GM23338 (cell line): ENCODE measurements at regions not wholly inside any gene's neighbourhood (a gene's known extent, or its start where the extent isn't known, plus 50 kb on each side); places are given as distances from the start of the nearest gene placed in this dataset.
A peak's percentile ranks its signal among the peaks of the same experiment; 100 is the strongest.

Experiments used
- ATAC-seq: fragments of 200-7000 bp; cut with Tn5 transposase; 3 replicates; pipeline ENCODE4 v1.9.1; 2020
- DNase-seq: peaks from one replicate; pipeline ENCODE4 v3.0.0-alpha.2; 2015; ENCODE audit warnings: low spot score
- H2AFZ ChIP-seq: fragments of 200-600 bp; sonication (generic); 2 replicates; pipeline ENCODE4 v1.8.0; 2016; ENCODE audit warnings: antibody characterized with exemption, mild to moderate bottlenecking, moderate library complexity
- H3F3A ChIP-seq: fragments of 200-600 bp; sonication (generic); replicated peaks from 2 replicates; pipeline ENCODE4 v1.8.0; 2017; ENCODE audit warnings: antibody characterized with exemption, mixed run types, low read depth
- H3K27ac ChIP-seq: fragments of 200-600 bp; sonication (generic); 2 replicates; pipeline ENCODE4 v1.6.1; 2016; ENCODE audit warnings: low read depth
- H3K27me3 ChIP-seq: fragments of 200-600 bp; sonication (generic); 2 replicates; pipeline ENCODE4 v1.8.0; 2016; ENCODE audit warnings: mild to moderate bottlenecking, mixed run types, moderate library complexity; ENCODE audit not compliant: insufficient read depth
- H3K36me3 ChIP-seq: fragments of 200-600 bp; sonication (generic); 2 replicates; pipeline ENCODE4 v1.8.0; 2016; ENCODE audit warnings: mild to moderate bottlenecking; ENCODE audit not compliant: insufficient read depth
- H3K4me1 ChIP-seq: fragments of 200-600 bp; sonication (generic); 2 replicates; pipeline ENCODE4 v1.8.0; 2016; ENCODE audit warnings: mild to moderate bottlenecking, moderate library complexity; ENCODE audit not compliant: insufficient read depth
- H3K4me2 ChIP-seq: fragments of 200-600 bp; sonication (generic); 2 replicates; pipeline ENCODE4 v1.7.1; 2017; ENCODE audit warnings: mixed run types
- H3K4me3 ChIP-seq: fragments of 200-600 bp; sonication (generic); 2 replicates; pipeline ENCODE4 v1.6.1; 2016; ENCODE audit warnings: mixed run types
- H3K79me2 ChIP-seq: fragments of 200-600 bp; sonication (generic); replicated peaks from 2 replicates; pipeline ENCODE4 v1.8.0; 2017; ENCODE audit warnings: mild to moderate bottlenecking; ENCODE audit not compliant: insufficient read depth
- H3K9me2 ChIP-seq: fragments of 200-600 bp; sonication (generic); 2 replicates; pipeline ENCODE4 v1.8.0; 2017; ENCODE audit not compliant: insufficient read depth
- H4K20me1 ChIP-seq: fragments of 200-600 bp; sonication (generic); replicated peaks from 2 replicates; pipeline ENCODE4 v1.8.0; 2017; ENCODE audit warnings: mild to moderate bottlenecking; ENCODE audit not compliant: insufficient read depth
- H3K27ac Mint-ChIP-seq: 2 replicates; pipeline ENCODE4 v1.8.0; 2020; ENCODE audit warnings: inconsistent platforms, mild to moderate bottlenecking, moderate library complexity, mixed read lengths
- H3K27me3 Mint-ChIP-seq: 3 replicates; pipeline ENCODE4 v1.8.0; 2022; ENCODE audit warnings: low read depth, mild to moderate bottlenecking, moderate library complexity, mixed read lengths, inconsistent platforms; ENCODE audit not compliant: insufficient read depth, poor library complexity
- H3K36me3 Mint-ChIP-seq: 3 replicates; pipeline ENCODE4 v1.8.0; 2021; ENCODE audit warnings: low read depth, mild to moderate bottlenecking, inconsistent platforms, moderate library complexity, mixed read lengths
- H3K4me1 Mint-ChIP-seq: 3 replicates; pipeline ENCODE4 v1.8.0; 2020; ENCODE audit warnings: mild to moderate bottlenecking, inconsistent platforms, mixed read lengths
- H3K4me3 Mint-ChIP-seq: 3 replicates; pipeline ENCODE4 v1.8.0; 2021; ENCODE audit warnings: moderate library complexity, mild to moderate bottlenecking, inconsistent platforms, mixed read lengths
- H3K9me3 Mint-ChIP-seq: 3 replicates; pipeline ENCODE4 v1.8.0; 2020; ENCODE audit warnings: moderate library complexity, mild to moderate bottlenecking, inconsistent platforms, mixed read lengths
- EZH2phosphoT487 ChIP-seq: fragments of 200-600 bp; sonication (generic); IDR thresholded peaks from one replicate; pipeline ENCODE4 v1.8.1; 2018; ENCODE audit warnings: antibody characterized with exemption; ENCODE audit not compliant: unreplicated experiment
- JUNB ChIP-seq: IDR thresholded peaks from one replicate; pipeline ENCODE4 v1.6.1; 2016; ENCODE audit warnings: antibody characterized with exemption; ENCODE audit not compliant: unreplicated experiment
- STAT1 ChIP-seq: IDR thresholded peaks from one replicate; pipeline ENCODE4 v1.6.1; 2016; ENCODE audit warnings: antibody characterized with exemption; ENCODE audit not compliant: unreplicated experiment
- ZNF114 ChIP-seq: fragments of 250-450 bp; sonication (Bioruptor Pico); IDR thresholded peaks from 2 replicates; pipeline ENCODE4 v1.5.0; 2020; ENCODE audit warnings: mild to moderate bottlenecking, moderate library complexity
- ZNF331 ChIP-seq: fragments of 250-450 bp; sonication (Bioruptor Pico); IDR thresholded peaks from 2 replicates; pipeline ENCODE4 v1.5.0; 2020; ENCODE audit warnings: low read depth, mild to moderate bottlenecking, moderate library complexity
- TF ChIP-seq, protein P1 (sequence below), 2 experiments: fragments of 200-600 bp in 1 of 2; sonication (generic) in 1 of 2; conservative IDR thresholded peaks; 2 replicates each; pipeline versions ENCODE4 v1.5.1 to v1.6.1; 2016 to 2017; ENCODE audit warnings: antibody characterized with exemption in 2 of 2, low read depth in 2 of 2, mild to moderate bottlenecking in 2 of 2, moderate library complexity in 1 of 2
- TF ChIP-seq, protein P2 (sequence below): IDR thresholded peaks from one replicate; pipeline ENCODE4 v1.6.1; 2018; ENCODE audit warnings: antibody characterized with exemption; ENCODE audit not compliant: unreplicated experiment
- TF ChIP-seq, protein P3 (sequence below): fragments of 250-450 bp; sonication (Bioruptor Pico); IDR thresholded peaks from 2 replicates; pipeline ENCODE4 v1.5.0; 2020; ENCODE audit warnings: mild to moderate bottlenecking, moderate library complexity

DNA sequence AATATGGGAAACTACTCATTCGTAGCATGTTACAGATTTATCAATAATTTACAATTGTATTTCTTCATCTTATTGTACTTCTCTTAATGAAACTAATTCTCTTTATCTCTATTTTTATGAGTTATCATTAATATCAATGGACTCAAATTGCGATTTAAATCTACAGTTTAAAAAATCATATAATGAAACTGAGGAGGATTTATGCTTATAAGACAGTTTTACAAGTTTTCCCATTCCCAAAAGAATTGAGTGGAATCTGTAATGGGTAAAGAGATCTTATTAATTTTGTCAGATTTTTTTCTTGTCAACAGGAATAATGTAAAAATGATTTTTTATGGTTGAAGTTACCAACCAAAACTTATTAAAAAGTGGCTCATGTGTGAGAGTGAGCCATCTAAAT, 468.0 kb downstream of the METTL4 start:
- Histone ChIP-seq H3K4me2 (no peak overlapping the region), H3K79me2 (no peaks in the 10 kb centered on the region), H3K4me3 (no peak overlapping the region), H2AFZ (no peak overlapping the region), H4K20me1 (no peaks in the 10 kb centered on the region), H3K9me2 (peaks cover 4% of the 10 kb centered on the region; the same call in 1 of the 2 replicates), H3F3A (no peaks in the 10 kb centered on the region), H3K27ac (no peak overlapping the region), H3K4me1 (no peaks in the 10 kb centered on the region), H3K36me3 (no peaks in the 10 kb centered on the region), H3K27me3 (no peaks in the 10 kb centered on the region)
- H3K9me3 Mint-ChIP-seq: peaks cover 3% of the 10 kb centered on the region; the same call in 1 of the 3 replicates
- no peak overlapping the region for H3K27ac Mint-ChIP-seq
- TF ChIP-seq STAT1 (no peak), JUNB (no peak), ZNF114 (no peak), EZH2phosphoT487 (no peak)
- peaks cover 2% of the 10 kb centered on the region for H3K27me3 Mint-ChIP-seq
- DNase-seq (no peak), ATAC-seq (no peak)
- no peaks in the 10 kb centered on the region; the same call in 2 of the 3 replicates for H3K4me1 Mint-ChIP-seq
- H3K4me3 Mint-ChIP-seq: no peak overlapping the region
- H3K36me3 Mint-ChIP-seq: no peaks in the 10 kb centered on the region

DNA sequence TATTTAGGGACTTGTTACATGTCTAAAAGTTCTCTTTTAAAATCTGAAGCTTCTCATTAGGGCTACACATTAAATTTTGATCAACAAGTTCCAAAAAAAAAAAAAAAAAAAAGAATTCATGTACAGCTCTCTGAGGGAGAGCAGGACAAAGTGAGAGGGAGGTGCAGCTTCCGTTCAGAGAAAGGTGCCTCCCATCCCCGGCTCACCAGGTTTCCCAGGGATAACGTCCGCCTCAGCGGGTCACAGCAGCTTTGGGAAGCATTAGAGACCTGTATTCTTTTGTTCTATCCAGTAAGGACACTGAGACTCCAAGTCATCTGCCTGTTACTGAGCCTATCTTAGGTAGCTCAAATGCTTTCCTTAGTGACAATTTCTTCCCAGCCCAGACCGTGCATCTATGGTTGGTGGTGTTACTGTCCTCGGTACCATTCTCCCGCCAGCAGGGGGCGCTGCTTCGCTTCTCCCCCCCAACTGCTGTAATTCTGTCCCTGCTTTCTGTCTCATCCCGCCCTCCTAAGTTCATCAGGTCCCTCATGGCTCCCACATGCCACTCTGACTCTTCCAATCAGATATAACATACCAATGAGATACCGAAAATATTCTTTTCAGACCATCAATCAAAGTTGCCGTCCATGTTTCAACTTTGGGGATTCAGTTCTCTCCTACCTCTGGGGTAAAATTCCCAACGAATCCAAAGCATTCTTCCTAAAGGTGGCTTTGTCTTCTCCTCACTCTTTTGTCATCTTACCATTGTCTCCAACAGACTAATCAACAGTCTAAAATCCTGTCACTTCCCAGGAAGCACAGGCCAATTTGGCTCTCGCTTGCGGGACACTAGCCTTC, 466.5 kb downstream of the METTL4 start:
- Mint-ChIP-seq H3K9me3 (peaks cover 3% of the 10 kb centered on the region; the same call in 1 of the 3 replicates), H3K36me3 (no peaks in the 10 kb centered on the region), H3K27ac (no peak overlapping the region), H3K27me3 (peaks cover 2% of the 10 kb centered on the region), H3K4me3 (no peak overlapping the region), H3K4me1 (no peaks in the 10 kb centered on the region; the same call in 2 of the 3 replicates)
- peaks cover 4% of the 10 kb centered on the region; the same call in 1 of the 2 replicates for H3K9me2 ChIP-seq
- H4K20me1 ChIP-seq: no peaks in the 10 kb centered on the region
- H3K4me1 ChIP-seq: no peaks in the 10 kb centered on the region
- H3K27ac ChIP-seq: no peak overlapping the region
- H3K36me3 ChIP-seq: no peaks in the 10 kb centered on the region
- ATAC-seq: peak; percentile 99
- no peaks in the 10 kb centered on the region for H3K79me2 ChIP-seq
- peak; percentile 73 for DNase-seq
- H3K27me3 ChIP-seq: no peaks in the 10 kb centered on the region
- peak overlapping the region; percentile 76; the same call in 1 of the 2 replicates for H2AFZ ChIP-seq
- H3F3A ChIP-seq: no peaks in the 10 kb centered on the region
- no peak overlapping the region for H3K4me2 ChIP-seq
- no peak overlapping the region for H3K4me3 ChIP-seq
- TF ChIP-seq, protein P1, sequence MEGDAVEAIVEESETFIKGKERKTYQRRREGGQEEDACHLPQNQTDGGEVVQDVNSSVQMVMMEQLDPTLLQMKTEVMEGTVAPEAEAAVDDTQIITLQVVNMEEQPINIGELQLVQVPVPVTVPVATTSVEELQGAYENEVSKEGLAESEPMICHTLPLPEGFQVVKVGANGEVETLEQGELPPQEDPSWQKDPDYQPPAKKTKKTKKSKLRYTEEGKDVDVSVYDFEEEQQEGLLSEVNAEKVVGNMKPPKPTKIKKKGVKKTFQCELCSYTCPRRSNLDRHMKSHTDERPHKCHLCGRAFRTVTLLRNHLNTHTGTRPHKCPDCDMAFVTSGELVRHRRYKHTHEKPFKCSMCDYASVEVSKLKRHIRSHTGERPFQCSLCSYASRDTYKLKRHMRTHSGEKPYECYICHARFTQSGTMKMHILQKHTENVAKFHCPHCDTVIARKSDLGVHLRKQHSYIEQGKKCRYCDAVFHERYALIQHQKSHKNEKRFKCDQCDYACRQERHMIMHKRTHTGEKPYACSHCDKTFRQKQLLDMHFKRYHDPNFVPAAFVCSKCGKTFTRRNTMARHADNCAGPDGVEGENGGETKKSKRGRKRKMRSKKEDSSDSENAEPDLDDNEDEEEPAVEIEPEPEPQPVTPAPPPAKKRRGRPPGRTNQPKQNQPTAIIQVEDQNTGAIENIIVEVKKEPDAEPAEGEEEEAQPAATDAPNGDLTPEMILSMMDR (conservative IDR thresholded peaks at IDR 0.05; ENCODE audit: low read depth in 2 of 2): peak; percentile 89 to 92
- TF ChIP-seq JUNB: no peak
- TF ChIP-seq ZNF331: no peak
- TF ChIP-seq, protein P2, sequence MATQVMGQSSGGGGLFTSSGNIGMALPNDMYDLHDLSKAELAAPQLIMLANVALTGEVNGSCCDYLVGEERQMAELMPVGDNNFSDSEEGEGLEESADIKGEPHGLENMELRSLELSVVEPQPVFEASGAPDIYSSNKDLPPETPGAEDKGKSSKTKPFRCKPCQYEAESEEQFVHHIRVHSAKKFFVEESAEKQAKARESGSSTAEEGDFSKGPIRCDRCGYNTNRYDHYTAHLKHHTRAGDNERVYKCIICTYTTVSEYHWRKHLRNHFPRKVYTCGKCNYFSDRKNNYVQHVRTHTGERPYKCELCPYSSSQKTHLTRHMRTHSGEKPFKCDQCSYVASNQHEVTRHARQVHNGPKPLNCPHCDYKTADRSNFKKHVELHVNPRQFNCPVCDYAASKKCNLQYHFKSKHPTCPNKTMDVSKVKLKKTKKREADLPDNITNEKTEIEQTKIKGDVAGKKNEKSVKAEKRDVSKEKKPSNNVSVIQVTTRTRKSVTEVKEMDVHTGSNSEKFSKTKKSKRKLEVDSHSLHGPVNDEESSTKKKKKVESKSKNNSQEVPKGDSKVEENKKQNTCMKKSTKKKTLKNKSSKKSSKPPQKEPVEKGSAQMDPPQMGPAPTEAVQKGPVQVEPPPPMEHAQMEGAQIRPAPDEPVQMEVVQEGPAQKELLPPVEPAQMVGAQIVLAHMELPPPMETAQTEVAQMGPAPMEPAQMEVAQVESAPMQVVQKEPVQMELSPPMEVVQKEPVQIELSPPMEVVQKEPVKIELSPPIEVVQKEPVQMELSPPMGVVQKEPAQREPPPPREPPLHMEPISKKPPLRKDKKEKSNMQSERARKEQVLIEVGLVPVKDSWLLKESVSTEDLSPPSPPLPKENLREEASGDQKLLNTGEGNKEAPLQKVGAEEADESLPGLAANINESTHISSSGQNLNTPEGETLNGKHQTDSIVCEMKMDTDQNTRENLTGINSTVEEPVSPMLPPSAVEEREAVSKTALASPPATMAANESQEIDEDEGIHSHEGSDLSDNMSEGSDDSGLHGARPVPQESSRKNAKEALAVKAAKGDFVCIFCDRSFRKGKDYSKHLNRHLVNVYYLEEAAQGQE: no peak
- TF ChIP-seq, protein P3, sequence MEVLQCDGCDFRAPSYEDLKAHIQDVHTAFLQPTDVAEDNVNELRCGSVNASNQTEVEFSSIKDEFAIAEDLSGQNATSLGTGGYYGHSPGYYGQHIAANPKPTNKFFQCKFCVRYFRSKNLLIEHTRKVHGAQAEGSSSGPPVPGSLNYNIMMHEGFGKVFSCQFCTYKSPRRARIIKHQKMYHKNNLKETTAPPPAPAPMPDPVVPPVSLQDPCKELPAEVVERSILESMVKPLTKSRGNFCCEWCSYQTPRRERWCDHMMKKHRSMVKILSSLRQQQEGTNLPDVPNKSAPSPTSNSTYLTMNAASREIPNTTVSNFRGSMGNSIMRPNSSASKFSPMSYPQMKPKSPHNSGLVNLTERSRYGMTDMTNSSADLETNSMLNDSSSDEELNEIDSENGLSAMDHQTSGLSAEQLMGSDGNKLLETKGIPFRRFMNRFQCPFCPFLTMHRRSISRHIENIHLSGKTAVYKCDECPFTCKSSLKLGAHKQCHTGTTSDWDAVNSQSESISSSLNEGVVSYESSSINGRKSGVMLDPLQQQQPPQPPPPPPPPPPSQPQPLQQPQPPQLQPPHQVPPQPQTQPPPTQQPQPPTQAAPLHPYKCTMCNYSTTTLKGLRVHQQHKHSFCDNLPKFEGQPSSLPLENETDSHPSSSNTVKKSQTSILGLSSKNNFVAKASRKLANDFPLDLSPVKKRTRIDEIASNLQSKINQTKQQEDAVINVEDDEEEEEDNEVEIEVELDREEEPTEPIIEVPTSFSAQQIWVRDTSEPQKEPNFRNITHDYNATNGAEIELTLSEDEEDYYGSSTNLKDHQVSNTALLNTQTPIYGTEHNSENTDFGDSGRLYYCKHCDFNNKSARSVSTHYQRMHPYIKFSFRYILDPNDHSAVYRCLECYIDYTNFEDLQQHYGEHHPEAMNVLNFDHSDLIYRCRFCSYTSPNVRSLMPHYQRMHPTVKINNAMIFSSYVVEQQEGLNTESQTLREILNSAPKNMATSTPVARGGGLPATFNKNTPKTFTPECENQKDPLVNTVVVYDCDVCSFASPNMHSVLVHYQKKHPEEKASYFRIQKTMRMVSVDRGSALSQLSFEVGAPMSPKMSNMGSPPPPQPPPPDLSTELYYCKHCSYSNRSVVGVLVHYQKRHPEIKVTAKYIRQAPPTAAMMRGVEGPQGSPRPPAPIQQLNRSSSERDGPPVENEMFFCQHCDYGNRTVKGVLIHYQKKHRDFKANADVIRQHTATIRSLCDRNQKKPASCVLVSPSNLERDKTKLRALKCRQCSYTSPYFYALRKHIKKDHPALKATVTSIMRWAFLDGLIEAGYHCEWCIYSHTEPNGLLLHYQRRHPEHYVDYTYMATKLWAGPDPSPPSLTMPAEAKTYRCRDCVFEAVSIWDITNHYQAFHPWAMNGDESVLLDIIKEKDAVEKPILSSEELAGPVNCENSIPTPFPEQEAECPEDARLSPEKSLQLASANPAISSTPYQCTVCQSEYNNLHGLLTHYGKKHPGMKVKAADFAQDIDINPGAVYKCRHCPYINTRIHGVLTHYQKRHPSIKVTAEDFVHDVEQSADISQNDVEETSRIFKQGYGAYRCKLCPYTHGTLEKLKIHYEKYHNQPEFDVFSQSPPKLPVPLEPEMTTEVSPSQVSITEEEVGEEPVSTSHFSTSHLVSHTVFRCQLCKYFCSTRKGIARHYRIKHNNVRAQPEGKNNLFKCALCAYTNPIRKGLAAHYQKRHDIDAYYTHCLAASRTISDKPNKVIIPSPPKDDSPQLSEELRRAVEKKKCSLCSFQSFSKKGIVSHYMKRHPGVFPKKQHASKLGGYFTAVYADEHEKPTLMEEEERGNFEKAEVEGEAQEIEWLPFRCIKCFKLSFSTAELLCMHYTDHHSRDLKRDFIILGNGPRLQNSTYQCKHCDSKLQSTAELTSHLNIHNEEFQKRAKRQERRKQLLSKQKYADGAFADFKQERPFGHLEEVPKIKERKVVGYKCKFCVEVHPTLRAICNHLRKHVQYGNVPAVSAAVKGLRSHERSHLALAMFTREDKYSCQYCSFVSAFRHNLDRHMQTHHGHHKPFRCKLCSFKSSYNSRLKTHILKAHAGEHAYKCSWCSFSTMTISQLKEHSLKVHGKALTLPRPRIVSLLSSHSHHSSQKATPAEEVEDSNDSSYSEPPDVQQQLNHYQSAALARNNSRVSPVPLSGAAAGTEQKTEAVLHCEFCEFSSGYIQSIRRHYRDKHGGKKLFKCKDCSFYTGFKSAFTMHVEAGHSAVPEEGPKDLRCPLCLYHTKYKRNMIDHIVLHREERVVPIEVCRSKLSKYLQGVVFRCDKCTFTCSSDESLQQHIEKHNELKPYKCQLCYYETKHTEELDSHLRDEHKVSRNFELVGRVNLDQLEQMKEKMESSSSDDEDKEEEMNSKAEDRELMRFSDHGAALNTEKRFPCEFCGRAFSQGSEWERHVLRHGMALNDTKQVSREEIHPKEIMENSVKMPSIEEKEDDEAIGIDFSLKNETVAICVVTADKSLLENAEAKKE (CRISPR knock-in tag): peak; percentile 63
